ENCODE measurements at regions not wholly inside any gene's neighbourhood (a gene's known extent, or its start where the extent isn't known, plus 50 kb on each side); places are given as distances from the start of the nearest gene placed in this dataset.

DNA sequence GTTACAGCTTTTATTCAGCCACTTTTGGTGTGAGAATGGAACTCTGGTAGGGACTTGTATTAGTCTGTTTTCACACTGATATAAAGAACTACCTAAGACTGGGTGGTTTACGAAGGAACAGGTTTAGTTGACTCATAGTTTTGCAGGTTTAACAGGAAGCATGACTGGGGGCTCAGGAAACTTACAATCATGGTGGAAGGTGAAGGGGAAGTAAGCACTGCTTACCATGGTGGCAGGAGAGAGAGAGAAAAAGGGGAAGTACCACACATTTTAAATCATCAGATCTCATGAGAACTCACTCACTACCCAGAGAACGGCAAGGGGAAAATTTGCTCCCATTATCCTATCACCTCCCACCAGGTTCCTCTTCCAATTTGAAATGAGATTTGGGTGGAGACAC is 942.2 kb downstream of the PCDH17 start:
- in situ Hi-C loops (cut with HindIII; ENCODE audit: low sequenced_read_pairs), result no loop called here
- H3K4me3 ChIP-seq (ENCODE audit: low read depth, low read length), result no peak overlapping the region
- DNase-seq (ENCODE audit: low read depth, low spot score), result no peak
- TF ChIP-seq, protein P1, sequence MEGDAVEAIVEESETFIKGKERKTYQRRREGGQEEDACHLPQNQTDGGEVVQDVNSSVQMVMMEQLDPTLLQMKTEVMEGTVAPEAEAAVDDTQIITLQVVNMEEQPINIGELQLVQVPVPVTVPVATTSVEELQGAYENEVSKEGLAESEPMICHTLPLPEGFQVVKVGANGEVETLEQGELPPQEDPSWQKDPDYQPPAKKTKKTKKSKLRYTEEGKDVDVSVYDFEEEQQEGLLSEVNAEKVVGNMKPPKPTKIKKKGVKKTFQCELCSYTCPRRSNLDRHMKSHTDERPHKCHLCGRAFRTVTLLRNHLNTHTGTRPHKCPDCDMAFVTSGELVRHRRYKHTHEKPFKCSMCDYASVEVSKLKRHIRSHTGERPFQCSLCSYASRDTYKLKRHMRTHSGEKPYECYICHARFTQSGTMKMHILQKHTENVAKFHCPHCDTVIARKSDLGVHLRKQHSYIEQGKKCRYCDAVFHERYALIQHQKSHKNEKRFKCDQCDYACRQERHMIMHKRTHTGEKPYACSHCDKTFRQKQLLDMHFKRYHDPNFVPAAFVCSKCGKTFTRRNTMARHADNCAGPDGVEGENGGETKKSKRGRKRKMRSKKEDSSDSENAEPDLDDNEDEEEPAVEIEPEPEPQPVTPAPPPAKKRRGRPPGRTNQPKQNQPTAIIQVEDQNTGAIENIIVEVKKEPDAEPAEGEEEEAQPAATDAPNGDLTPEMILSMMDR (IDR thresholded peaks at IDR 0.05; ENCODE audit: low read depth, low read length), result no peak

DNA sequence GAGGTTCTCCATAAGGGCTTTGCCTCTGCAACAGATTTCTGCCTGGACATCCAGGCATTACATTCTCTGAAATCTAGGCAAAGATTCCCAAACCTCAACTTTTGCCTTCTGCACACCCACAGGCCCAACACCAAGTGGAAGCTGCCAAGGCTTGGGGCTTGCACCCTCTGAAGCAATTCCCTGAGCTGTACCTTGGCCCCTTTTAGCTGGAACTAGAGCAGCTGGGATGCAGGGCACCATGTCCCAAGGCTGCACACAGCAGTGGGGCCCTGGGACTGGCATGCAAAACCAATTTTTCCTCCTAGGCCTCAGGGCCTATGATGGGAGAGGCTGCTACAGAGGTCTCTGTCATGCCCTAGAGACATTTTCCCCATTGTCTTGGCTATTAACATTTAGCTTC is 943.2 kb downstream of the PCDH17 start:
- no peak for DNase-seq (ENCODE audit: low read depth, low spot score)
- in situ Hi-C loops (cut with HindIII; ENCODE audit: low sequenced_read_pairs), result no loop called here
- H3K4me3 ChIP-seq (ENCODE audit: low read depth, low read length), result no peak overlapping the region
- TF ChIP-seq, protein P1 (IDR thresholded peaks at IDR 0.05; ENCODE audit: low read depth, low read length), result no peak

DNA sequence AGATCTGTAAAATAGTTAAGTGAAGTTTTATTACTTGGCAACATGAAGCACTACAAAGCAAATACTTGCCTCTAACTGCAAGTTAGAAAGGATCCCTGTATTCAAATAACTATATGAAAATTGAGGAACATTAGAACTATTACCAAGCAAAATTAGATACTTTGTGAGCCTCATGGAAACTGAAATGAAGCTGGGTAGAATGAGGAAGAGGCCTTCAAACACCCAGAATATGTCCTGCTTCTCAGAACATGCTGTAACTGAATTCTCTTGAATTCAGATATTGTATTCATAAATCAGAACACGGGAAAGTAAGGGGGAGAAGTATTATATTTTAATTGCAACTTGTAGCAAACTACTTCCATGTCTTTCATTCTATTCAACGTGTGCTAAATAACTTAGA is 947.9 kb downstream of the PCDH17 start:
- no peak for DNase-seq (ENCODE audit: low read depth, low spot score)
- TF ChIP-seq, protein P1 (IDR thresholded peaks at IDR 0.05; ENCODE audit: low read depth, low read length), result no peak
- in situ Hi-C loops (cut with HindIII; ENCODE audit: low sequenced_read_pairs), result no loop called here
- no peak overlapping the region for H3K4me3 ChIP-seq (ENCODE audit: low read depth, low read length)

DNA sequence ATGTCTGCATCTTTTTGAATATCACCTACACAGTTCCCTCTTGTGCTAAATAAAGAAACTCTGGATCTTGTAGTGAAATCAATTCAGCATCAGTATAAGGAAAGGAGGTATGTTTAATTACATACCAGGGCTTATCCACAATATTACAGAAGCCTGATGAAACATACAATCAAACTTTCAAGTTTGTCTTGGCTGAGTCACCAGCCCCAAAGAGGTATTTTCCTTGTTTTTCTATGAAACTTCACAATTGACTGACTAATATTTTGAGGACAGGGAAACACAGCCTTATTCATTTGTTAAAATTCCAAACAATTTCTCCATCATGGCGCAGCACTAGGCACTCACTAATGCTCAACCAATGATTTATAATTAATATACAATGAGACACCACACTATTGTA is 952.4 kb downstream of the PCDH17 start:
- in situ Hi-C loops (cut with HindIII; ENCODE audit: low sequenced_read_pairs), result no loop called here
- TF ChIP-seq, protein P1 (IDR thresholded peaks at IDR 0.05; ENCODE audit: low read depth, low read length), result no peak

DNA sequence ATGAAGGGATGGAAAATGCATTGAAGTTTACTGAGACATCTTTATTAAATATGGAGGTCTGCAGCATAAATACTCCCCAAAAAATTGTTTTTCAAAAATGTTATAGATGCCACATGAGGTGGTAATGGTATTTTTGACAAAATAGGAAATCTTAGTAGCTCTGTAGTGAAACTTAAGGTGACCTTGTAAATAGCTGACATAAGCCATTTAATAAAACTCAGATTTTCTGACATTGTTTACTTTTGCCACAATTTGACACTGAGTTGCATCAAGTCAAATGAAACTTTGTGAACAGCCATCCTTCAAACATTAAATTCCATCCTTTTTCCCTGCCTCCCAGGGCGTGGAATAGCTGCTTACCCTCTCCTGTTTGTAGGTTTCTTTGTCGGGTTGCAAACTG is 953.1 kb downstream of the PCDH17 start:
- DNase-seq (ENCODE audit: low read depth, low spot score), result no peak
- in situ Hi-C loops (cut with HindIII; ENCODE audit: low sequenced_read_pairs), result no loop called here

More for the DNA sequence above, 952.4 kb downstream of the PCDH17 start:
- peak; percentile 46 for DNase-seq (ENCODE audit: low read depth, low spot score)
- H3K4me3 ChIP-seq (ENCODE audit: low read depth, low read length), result no peak overlapping the region

DNA sequence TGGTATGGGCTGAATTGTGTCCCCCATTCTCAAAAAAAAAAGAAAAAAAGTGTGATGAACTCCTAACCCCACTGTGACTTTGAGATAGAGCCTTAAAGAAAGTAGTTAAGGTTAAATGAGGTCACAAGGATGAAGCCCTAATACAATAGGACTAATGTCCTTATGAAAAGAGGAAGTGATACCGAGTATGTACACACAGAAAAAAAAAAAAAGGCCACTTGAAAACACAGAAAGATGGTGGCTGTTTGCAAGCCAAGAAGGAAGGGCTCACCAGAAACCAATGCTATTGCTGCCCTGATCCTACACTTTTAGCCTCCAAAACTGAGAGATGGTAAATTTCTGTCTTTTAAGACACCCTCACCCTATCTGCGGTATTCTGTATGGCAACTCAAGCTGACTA is 955.6 kb downstream of the PCDH17 start:
- TF ChIP-seq, protein P1 (IDR thresholded peaks at IDR 0.05; ENCODE audit: low read depth, low read length), result no peak
- no peak for DNase-seq (ENCODE audit: low read depth, low spot score)
- H3K4me3 ChIP-seq (ENCODE audit: low read depth, low read length), result no peak overlapping the region
- in situ Hi-C loops (cut with HindIII; ENCODE audit: low sequenced_read_pairs), result no loop called here

More for the DNA sequence above, 953.1 kb downstream of the PCDH17 start:
- TF ChIP-seq, protein P1 (IDR thresholded peaks at IDR 0.05; ENCODE audit: low read depth, low read length), result no peak
- no peak overlapping the region for H3K4me3 ChIP-seq (ENCODE audit: low read depth, low read length)

DNA sequence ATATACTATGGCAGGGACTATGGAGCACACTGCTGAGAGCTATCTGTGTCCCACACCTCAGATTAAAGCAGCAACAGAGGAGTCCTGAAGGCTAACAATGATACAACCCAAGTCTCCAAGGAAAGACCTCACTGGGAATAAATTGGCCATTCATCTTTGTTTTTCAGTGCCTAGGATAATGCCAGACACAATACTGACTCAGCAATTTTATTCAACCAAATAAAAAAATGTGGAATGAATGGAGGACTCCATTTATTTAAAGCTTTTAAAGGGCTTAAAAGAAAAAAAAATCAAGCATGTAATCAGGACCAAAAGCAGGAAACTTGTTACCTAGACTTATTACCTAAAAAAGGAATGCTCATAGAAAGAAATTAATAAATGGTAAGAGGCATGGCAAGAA is 960.5 kb downstream of the PCDH17 start:
- H3K4me3 ChIP-seq (ENCODE audit: low read depth, low read length), result no peak overlapping the region
- in situ Hi-C loops (cut with HindIII; ENCODE audit: low sequenced_read_pairs), result no loop called here
- DNase-seq (ENCODE audit: low read depth, low spot score), result no peak
- TF ChIP-seq, protein P1 (IDR thresholded peaks at IDR 0.05; ENCODE audit: low read depth, low read length), result no peak
